ENCODE measurements at regions not wholly inside any gene's neighbourhood (a gene's known extent, or its start where the extent isn't known, plus 50 kb on each side); places are given as distances from the start of the nearest gene placed in this dataset.

GRCh38 chr13:55887561-55887960 lies 1253.2 kb upstream of the PRR20A start:
- POLR2A ChIA-PET = no interaction called here
- DNase-seq (ENCODE audit: extremely low spot score) = no peak
- TF ChIP-seq CTBP1 (IDR thresholded peaks at IDR 0.05; ENCODE audit: borderline replicate concordance) (no peak), FOXK2 (IDR thresholded peaks at IDR 0.05) (no peak), ZNF384 (IDR thresholded peaks at IDR 0.05) (no peak), BHLHE40 (IDR thresholded peaks at IDR 0.05; ENCODE audit: borderline replicate concordance) (no peak), L3MBTL2 (conservative IDR thresholded peaks at IDR 0.05) (no peak), FOXM1 (IDR thresholded peaks at IDR 0.05; ENCODE audit: borderline replicate concordance) (no peak), FOXA1 (IDR thresholded peaks at IDR 0.05) (no peak), PKNOX1 (IDR thresholded peaks at IDR 0.05) (no peak), LEF1 (IDR thresholded peaks at IDR 0.05; ENCODE audit: borderline replicate concordance) (no peak), ARNT (IDR thresholded peaks at IDR 0.05) (no peak)
- CTCF ChIA-PET = no interaction called here

GRCh38 chr13:55893540-55893939 lies 1247.2 kb upstream of the PRR20A start:
- no peak for TF ChIP-seq HDGF (IDR thresholded peaks at IDR 0.05; ENCODE audit: borderline replicate concordance)
- TF ChIP-seq FOXK2 (IDR thresholded peaks at IDR 0.05) = no peak
- no peak for TF ChIP-seq TARDBP (IDR thresholded peaks at IDR 0.05)
- TF ChIP-seq SP1 (IDR thresholded peaks at IDR 0.05) = no peak
- no peak for TF ChIP-seq BHLHE40 (IDR thresholded peaks at IDR 0.05; ENCODE audit: borderline replicate concordance)
- TF ChIP-seq L3MBTL2 (conservative IDR thresholded peaks at IDR 0.05) = no peak
- no peak for TF ChIP-seq LEF1 (IDR thresholded peaks at IDR 0.05; ENCODE audit: borderline replicate concordance)
- TF ChIP-seq NFRKB (IDR thresholded peaks at IDR 0.05) = no peak
- no peak for TF ChIP-seq CTBP1 (IDR thresholded peaks at IDR 0.05; ENCODE audit: borderline replicate concordance)
- TF ChIP-seq ZNF384 (IDR thresholded peaks at IDR 0.05) = no peak
- TF ChIP-seq SUZ12 (IDR thresholded peaks at IDR 0.05) = no peak
- no peak for TF ChIP-seq ARNT (IDR thresholded peaks at IDR 0.05)
- TF ChIP-seq FOXA1 (IDR thresholded peaks at IDR 0.05) = no peak
- no peak for TF ChIP-seq ELF4 (IDR thresholded peaks at IDR 0.05)
- TF ChIP-seq PKNOX1 (IDR thresholded peaks at IDR 0.05) = no peak
- TF ChIP-seq FOXM1 (IDR thresholded peaks at IDR 0.05; ENCODE audit: borderline replicate concordance) = no peak
- DNase-seq (ENCODE audit: extremely low spot score) = no peak
- ChIA-PET POLR2A (no interaction called here), CTCF (no interaction called here)

GRCh38 chr13:55937180-55937579 lies 1203.5 kb upstream of the PRR20A start:
- CTCF ChIA-PET = no interaction called here

DNA sequence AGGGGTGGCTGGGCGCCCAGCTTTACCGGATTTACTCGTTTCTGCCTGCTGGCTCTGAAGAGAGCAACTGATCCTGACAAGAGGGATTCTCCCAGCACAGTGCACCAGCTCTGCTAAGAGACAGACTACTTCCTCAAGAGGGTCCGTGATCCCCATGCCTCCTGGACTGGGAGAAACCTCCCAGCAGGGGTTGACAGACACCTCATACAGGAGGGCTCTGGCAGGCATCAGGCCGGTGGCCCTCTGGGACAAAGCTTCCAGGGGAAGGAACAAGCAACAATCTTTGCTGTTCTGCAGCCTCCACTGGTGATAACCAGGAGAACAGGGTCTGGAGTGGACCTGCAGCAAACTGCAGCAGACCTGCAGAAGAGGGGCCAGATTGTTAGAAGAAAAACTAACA lies 1192.5 kb upstream of the PRR20A start:
- no peak for TF ChIP-seq L3MBTL2 (conservative IDR thresholded peaks at IDR 0.05)
- no peak for TF ChIP-seq FOXA1 (IDR thresholded peaks at IDR 0.05)
- no peak for TF ChIP-seq SP1 (IDR thresholded peaks at IDR 0.05)
- TF ChIP-seq SUZ12 (IDR thresholded peaks at IDR 0.05) = no peak
- TF ChIP-seq NFRKB (IDR thresholded peaks at IDR 0.05) = no peak
- no peak for TF ChIP-seq LEF1 (IDR thresholded peaks at IDR 0.05; ENCODE audit: borderline replicate concordance)
- no peak for TF ChIP-seq ZNF384 (IDR thresholded peaks at IDR 0.05)
- TF ChIP-seq CTBP1 (IDR thresholded peaks at IDR 0.05; ENCODE audit: borderline replicate concordance) = no peak
- no peak for TF ChIP-seq TARDBP (IDR thresholded peaks at IDR 0.05)
- TF ChIP-seq HDGF (IDR thresholded peaks at IDR 0.05; ENCODE audit: borderline replicate concordance) = no peak
- TF ChIP-seq FOXK2 (IDR thresholded peaks at IDR 0.05) = no peak
- TF ChIP-seq ELF4 (IDR thresholded peaks at IDR 0.05) = no peak
- TF ChIP-seq BHLHE40 (IDR thresholded peaks at IDR 0.05; ENCODE audit: borderline replicate concordance) = no peak
- TF ChIP-seq ARNT (IDR thresholded peaks at IDR 0.05) = no peak
- TF ChIP-seq PKNOX1 (IDR thresholded peaks at IDR 0.05) = no peak
- TF ChIP-seq FOXM1 (IDR thresholded peaks at IDR 0.05; ENCODE audit: borderline replicate concordance) = no peak
- CTCF ChIA-PET = no interaction called here
- DNase-seq (ENCODE audit: extremely low spot score) = no peak
- POLR2A ChIA-PET = no interaction called here

More at GRCh38 chr13:55937180-55937579, 1203.5 kb upstream of the PRR20A start:
- DNase-seq (ENCODE audit: extremely low spot score) = no peak
- TF ChIP-seq LEF1 (IDR thresholded peaks at IDR 0.05; ENCODE audit: borderline replicate concordance) (no peak), PKNOX1 (IDR thresholded peaks at IDR 0.05) (no peak), SP1 (IDR thresholded peaks at IDR 0.05) (no peak), SUZ12 (IDR thresholded peaks at IDR 0.05) (no peak), L3MBTL2 (conservative IDR thresholded peaks at IDR 0.05) (no peak), ARNT (IDR thresholded peaks at IDR 0.05) (no peak), BHLHE40 (IDR thresholded peaks at IDR 0.05; ENCODE audit: borderline replicate concordance) (no peak), TARDBP (IDR thresholded peaks at IDR 0.05) (no peak), FOXK2 (IDR thresholded peaks at IDR 0.05) (no peak), FOXA1 (IDR thresholded peaks at IDR 0.05) (no peak), ZNF384 (IDR thresholded peaks at IDR 0.05) (no peak), NFRKB (IDR thresholded peaks at IDR 0.05) (no peak), ELF4 (IDR thresholded peaks at IDR 0.05) (no peak), CTBP1 (IDR thresholded peaks at IDR 0.05; ENCODE audit: borderline replicate concordance) (no peak), FOXM1 (IDR thresholded peaks at IDR 0.05; ENCODE audit: borderline replicate concordance) (no peak), HDGF (IDR thresholded peaks at IDR 0.05; ENCODE audit: borderline replicate concordance) (no peak)
- POLR2A ChIA-PET = no interaction called here

DNA sequence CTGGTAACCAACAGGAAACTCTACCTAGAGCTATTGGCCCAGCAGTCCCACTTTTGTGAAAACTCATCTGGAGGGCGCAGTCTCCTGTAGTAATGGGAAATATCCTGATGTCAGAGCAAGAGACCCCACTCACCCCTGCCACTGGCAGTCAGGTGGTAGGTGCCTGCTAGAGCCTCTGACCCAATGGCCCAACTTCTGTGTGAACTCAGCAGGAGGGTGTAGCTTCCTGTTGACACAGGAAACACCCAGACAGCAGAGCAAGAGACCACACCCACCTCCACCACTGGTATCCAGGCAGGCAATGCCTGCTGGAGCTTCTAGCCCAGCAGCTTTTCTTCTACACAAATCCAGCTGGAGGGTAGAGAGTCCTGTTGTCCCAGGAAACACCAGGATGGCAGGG lies 1176.8 kb upstream of the PRR20A start:
- ChIA-PET POLR2A (no interaction called here), CTCF (no interaction called here)
- no peak for DNase-seq (ENCODE audit: extremely low spot score)
- TF ChIP-seq ZNF384 (IDR thresholded peaks at IDR 0.05) (no peak), FOXA1 (IDR thresholded peaks at IDR 0.05) (no peak), FOXK2 (IDR thresholded peaks at IDR 0.05) (no peak), TARDBP (IDR thresholded peaks at IDR 0.05) (no peak), SUZ12 (IDR thresholded peaks at IDR 0.05) (no peak), ELF4 (IDR thresholded peaks at IDR 0.05) (no peak), SP1 (IDR thresholded peaks at IDR 0.05) (no peak), NFRKB (IDR thresholded peaks at IDR 0.05) (no peak), L3MBTL2 (conservative IDR thresholded peaks at IDR 0.05) (no peak), FOXM1 (IDR thresholded peaks at IDR 0.05; ENCODE audit: borderline replicate concordance) (no peak), ARNT (IDR thresholded peaks at IDR 0.05) (no peak), CTBP1 (IDR thresholded peaks at IDR 0.05; ENCODE audit: borderline replicate concordance) (no peak)
